Spleen (tissue), 11 donors: ENCODE measurements at regions not wholly inside any gene's neighbourhood (a gene's known extent, or its start where the extent isn't known, plus 50 kb on each side); places are given as distances from the start of the nearest gene placed in this dataset.

Source experiments
- DNase-seq: peaks from one replicate; pipeline ENCODE4 v3.0.0-alpha.2; 2020
- H3K27ac ChIP-seq, 8 donors: fragments of 200-600 bp; sonication (generic) in 7 of 8; 1 replicate in 4 of 8; 2 replicates in 4 of 8; pipeline versions ENCODE4 v1.5.0 to v1.8.0; 2016 to 2021; ENCODE audit warnings: inconsistent platforms in 4 of 8, mild to moderate bottlenecking in 4 of 8, moderate library complexity in 1 of 8
- H3K27me3 ChIP-seq, 7 donors: fragments of 200-600 bp; sonication (generic) in 6 of 7; replicated peaks in 1 of 7; 1 replicate in 4 of 7; 2 replicates in 3 of 7; pipeline versions ENCODE4 v1.5.0 to v1.8.0; 2016 to 2021; ENCODE audit warnings: inconsistent platforms in 3 of 7, mild to moderate bottlenecking in 1 of 7
- H3K36me3 ChIP-seq, 6 donors: fragments of 200-600 bp; sonication (generic) in 5 of 6; 1 replicate in 4 of 6; 2 replicates in 2 of 6; pipeline versions ENCODE4 v1.5.0 to v1.8.0; 2016 to 2021; ENCODE audit warnings: inconsistent platforms in 2 of 6
- H3K4me1 ChIP-seq, 6 donors: fragments of 200-600 bp; sonication (generic) in 5 of 6; 1 replicate in 3 of 6; 2 replicates in 3 of 6; pipeline versions ENCODE4 v1.5.0 to v1.8.0; 2016 to 2021; ENCODE audit warnings: inconsistent platforms in 3 of 6
- H3K4me3 ChIP-seq, 8 donors: fragments of 200-600 bp; sonication (generic) in 7 of 8; 1 replicate in 4 of 8; 2 replicates in 4 of 8; pipeline versions ENCODE4 v1.5.0 to v1.8.0; 2016 to 2021; ENCODE audit warnings: inconsistent platforms in 4 of 8, mild to moderate bottlenecking in 4 of 8, moderate library complexity in 2 of 8
- H3K9me3 ChIP-seq, 8 donors: fragments of 200-600 bp; sonication (generic) in 7 of 8; 1 replicate in 4 of 8; 2 replicates in 4 of 8; pipeline versions ENCODE4 v1.5.0 to v1.8.0; 2016 to 2021; ENCODE audit warnings: inconsistent platforms in 4 of 8
- POLR2A ChIP-seq, 3 donors: fragments of 450-650 bp; IDR thresholded peaks; one replicate each; pipeline ENCODE4 v1.5.1; 2017; ENCODE audit warnings: antibody characterized with exemption in 3 of 3, mild to moderate bottlenecking in 1 of 3
- POLR2AphosphoS5 ChIP-seq, 3 donors: sonication (generic); formaldehyde crosslinking; IDR thresholded peaks; one replicate each; pipeline ENCODE4 v1.5.1; 2017; ENCODE audit warnings: antibody characterized with exemption in 3 of 3
- WGBS, 5 donors: extraction: QIAGEN DNeasy Blood & Tissue Kit in 3 of 5; methylation state at CpG; one replicate each; pipeline versions ENCODE4 v1.1.5 to v1.1.7; 2013 to 2018; 5-methylcytosine and 5-hydroxymethylcytosine counted together
- intact Hi-C: fragments of 100-400 bp; cut with DNase I; formaldehyde crosslinking; loops from one replicate; pipeline ENCODE4 v1.15.0; 2023; ENCODE audit warnings: low total_unique reads
- TF ChIP-seq, protein P1 (sequence below), 11 experiments: fragments of 200-600 bp in 7 of 11; fragments of 450-650 bp in 4 of 11; sonication (generic) in 4 of 11; IDR thresholded peaks in 8 of 11; conservative IDR thresholded peaks in 3 of 11; 1 replicate in 7 of 11; 2 replicates in 4 of 11; pipeline versions ENCODE4 v1.4.0 to v1.8.0; 2016 to 2021; ENCODE audit warnings: antibody characterized with exemption in 11 of 11, inconsistent platforms in 4 of 11, mild to moderate bottlenecking in 1 of 11
- donor health status: healthy with polysubstance abuse.
- donor health status: DM: no; HTN: no; CAD: no; lungs with moderate emphysema.
- donor health status: DM: no; HTN: no; CAD: no.
- donor health status: Bipolar disorder and iron deficiency.
- donor health status: healthy.
- donor health status: DM: no; HTN: no; CAD: no.
- donor health status: DM: yes; HTN: yes; CAD: no.

DNA sequence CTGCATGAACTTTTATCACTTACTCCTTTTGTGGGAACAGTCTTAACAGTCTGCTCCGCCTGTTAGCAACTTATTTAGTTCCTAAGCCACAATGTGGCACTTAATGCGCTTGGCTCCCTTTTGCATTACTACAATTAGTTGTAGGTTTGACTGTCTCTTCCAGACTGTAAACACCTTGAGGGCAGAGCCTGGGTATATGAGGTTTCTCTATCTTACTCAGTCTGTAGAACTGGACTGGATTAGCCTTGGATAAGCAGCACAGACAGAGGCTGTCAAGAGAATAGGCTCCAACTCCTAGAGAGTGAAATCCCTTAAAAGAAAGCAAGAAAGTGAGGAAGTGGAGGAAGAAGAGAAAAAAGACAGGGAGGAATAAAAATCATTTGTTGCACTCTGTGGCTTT is 268.3 kb upstream of the MAF start:
- WGBS, 5 donors = 86 to 96% (median 95%) methylated on average over 2 of the region's 2 CpGs
- TF ChIP-seq POLR2A (IDR thresholded peaks at IDR 0.05) (no peak), POLR2AphosphoS5 (IDR thresholded peaks at IDR 0.05) (no peak)

GRCh38 chr16:79867425-79867997 is 267.0 kb upstream of the MAF start:
- Histone ChIP-seq H3K27ac (no peak overlapping the region), H3K4me3 (no peak overlapping the region), H3K4me1 (no peaks in the 10 kb centered on the region), H3K9me3 (no peaks in the 10 kb centered on the region), H3K36me3 (no peaks in the 10 kb centered on the region), H3K27me3 (no peaks in the 10 kb centered on the region)
- 80 to 93% (median 87%) methylated on average over 4 of the region's 4 CpGs for whole genome bisulfite sequencing, 5 donors
- intact Hi-C loops = no loop called here
- TF ChIP-seq, protein P1, sequence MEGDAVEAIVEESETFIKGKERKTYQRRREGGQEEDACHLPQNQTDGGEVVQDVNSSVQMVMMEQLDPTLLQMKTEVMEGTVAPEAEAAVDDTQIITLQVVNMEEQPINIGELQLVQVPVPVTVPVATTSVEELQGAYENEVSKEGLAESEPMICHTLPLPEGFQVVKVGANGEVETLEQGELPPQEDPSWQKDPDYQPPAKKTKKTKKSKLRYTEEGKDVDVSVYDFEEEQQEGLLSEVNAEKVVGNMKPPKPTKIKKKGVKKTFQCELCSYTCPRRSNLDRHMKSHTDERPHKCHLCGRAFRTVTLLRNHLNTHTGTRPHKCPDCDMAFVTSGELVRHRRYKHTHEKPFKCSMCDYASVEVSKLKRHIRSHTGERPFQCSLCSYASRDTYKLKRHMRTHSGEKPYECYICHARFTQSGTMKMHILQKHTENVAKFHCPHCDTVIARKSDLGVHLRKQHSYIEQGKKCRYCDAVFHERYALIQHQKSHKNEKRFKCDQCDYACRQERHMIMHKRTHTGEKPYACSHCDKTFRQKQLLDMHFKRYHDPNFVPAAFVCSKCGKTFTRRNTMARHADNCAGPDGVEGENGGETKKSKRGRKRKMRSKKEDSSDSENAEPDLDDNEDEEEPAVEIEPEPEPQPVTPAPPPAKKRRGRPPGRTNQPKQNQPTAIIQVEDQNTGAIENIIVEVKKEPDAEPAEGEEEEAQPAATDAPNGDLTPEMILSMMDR (IDR thresholded peaks at IDR 0.05 in 8 of 11, conservative IDR thresholded peaks at IDR 0.05 in 3 of 11) = no peak
- TF ChIP-seq POLR2AphosphoS5 (IDR thresholded peaks at IDR 0.05) = no peak
- TF ChIP-seq POLR2A (IDR thresholded peaks at IDR 0.05) = no peak
- DNase-seq = no peak

More for the DNA sequence above, 268.3 kb upstream of the MAF start:
- H3K36me3 ChIP-seq = no peaks in the 10 kb centered on the region
- H3K4me3 ChIP-seq = no peak overlapping the region
- H3K4me1 ChIP-seq = no peaks in the 10 kb centered on the region
- DNase-seq = no peak
- no peaks in the 10 kb centered on the region for H3K27me3 ChIP-seq
- intact Hi-C loops = no loop called here
- no peaks in the 10 kb centered on the region for H3K9me3 ChIP-seq
- no peak overlapping the region for H3K27ac ChIP-seq

DNA sequence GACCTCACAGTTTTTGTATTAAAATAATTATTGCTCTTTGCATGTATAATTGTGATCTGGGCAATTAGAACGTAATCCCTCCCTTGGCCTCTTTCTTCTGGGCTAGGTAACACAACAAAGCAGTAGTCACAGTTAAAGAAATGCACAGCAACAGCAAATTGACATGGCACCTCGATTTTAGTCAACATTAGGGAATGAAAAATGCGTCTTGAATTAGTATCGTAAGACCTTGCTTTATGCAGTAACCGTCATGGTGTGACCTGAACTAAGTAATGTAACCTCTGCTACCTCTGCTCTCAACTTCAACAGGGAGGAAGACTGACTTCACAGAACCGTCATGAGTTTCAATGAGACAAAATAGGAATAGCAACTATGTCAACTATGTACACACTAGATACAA is 265.4 kb upstream of the MAF start:
- no peak overlapping the region for H3K27ac ChIP-seq
- H3K27me3 ChIP-seq = no peaks in the 10 kb centered on the region
- no peak for DNase-seq
- H3K4me3 ChIP-seq = no peak overlapping the region
- 75 to 88% (median 85%) methylated on average over 6 of the region's 6 CpGs for WGBS, 5 donors
- no peaks in the 10 kb centered on the region for H3K9me3 ChIP-seq
- H3K36me3 ChIP-seq = no peaks in the 10 kb centered on the region
- intact Hi-C loops = no loop called here
- no peaks in the 10 kb centered on the region for H3K4me1 ChIP-seq
- TF ChIP-seq, protein P1 (IDR thresholded peaks at IDR 0.05 in 8 of 11, conservative IDR thresholded peaks at IDR 0.05 in 3 of 11) = no peak
- no peak for TF ChIP-seq POLR2AphosphoS5 (IDR thresholded peaks at IDR 0.05)
- no peak for TF ChIP-seq POLR2A (IDR thresholded peaks at IDR 0.05)

DNA sequence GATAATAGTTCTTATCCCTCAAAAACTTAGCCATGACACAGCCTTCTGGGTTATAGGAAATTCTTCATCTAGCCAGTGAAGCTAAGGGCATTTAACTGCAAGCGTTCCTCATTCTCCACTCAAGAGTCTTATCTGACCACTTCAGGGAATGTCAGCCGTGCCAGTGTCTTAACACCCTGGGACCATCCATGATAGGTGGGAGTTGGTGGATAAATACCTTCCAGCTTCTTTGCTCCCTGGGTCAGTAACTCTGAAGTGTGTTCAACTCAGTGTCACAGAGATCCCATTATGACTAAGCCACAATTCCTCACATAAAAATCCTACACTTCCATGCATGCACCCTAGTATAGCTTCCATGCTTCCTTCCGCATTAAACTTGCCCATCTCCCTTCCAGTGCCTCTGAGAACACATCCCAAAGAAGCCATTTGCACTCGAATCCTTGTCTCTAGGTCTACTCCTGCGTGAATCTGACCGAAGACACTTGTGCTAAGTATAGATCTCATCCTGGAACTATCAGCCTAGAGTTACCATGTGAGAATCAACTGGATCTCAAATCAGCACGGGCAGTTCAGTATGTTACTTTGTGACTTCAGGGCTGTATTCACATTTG is 264.3 kb upstream of the MAF start:
- WGBS, 5 donors = 85 to 95% (median 89%) methylated on average over 7 of the region's 7 CpGs
- H3K4me1 ChIP-seq = no peaks in the 10 kb centered on the region
- TF ChIP-seq POLR2A (IDR thresholded peaks at IDR 0.05) = no peak
- TF ChIP-seq POLR2AphosphoS5 (IDR thresholded peaks at IDR 0.05) = no peak
- TF ChIP-seq, protein P1 (IDR thresholded peaks at IDR 0.05 in 8 of 11, conservative IDR thresholded peaks at IDR 0.05 in 3 of 11) = no peak

More for the DNA sequence above, 264.3 kb upstream of the MAF start:
- no peaks in the 10 kb centered on the region for H3K36me3 ChIP-seq
- H3K27ac ChIP-seq = no peak overlapping the region
- H3K27me3 ChIP-seq = peaks cover 0 to 6% (median 0%) of the 10 kb centered on the region in 7 donors
- no peak overlapping the region for H3K4me3 ChIP-seq
- no peaks in the 10 kb centered on the region for H3K9me3 ChIP-seq
- intact Hi-C loops = no loop called here
- no peak for DNase-seq
